ENCODE measurements at regions not wholly inside any gene's neighbourhood (a gene's known extent, or its start where the extent isn't known, plus 50 kb on each side); places are given as distances from the start of the nearest gene placed in this dataset.
A peak's percentile ranks its signal among the peaks of the same experiment; 100 is the strongest.
"Not testable (repeated sequence)": the region's sequence is repeated elsewhere in the genome, so short reads cannot be mapped to it uniquely, and the experiment has no call there.

DNA sequence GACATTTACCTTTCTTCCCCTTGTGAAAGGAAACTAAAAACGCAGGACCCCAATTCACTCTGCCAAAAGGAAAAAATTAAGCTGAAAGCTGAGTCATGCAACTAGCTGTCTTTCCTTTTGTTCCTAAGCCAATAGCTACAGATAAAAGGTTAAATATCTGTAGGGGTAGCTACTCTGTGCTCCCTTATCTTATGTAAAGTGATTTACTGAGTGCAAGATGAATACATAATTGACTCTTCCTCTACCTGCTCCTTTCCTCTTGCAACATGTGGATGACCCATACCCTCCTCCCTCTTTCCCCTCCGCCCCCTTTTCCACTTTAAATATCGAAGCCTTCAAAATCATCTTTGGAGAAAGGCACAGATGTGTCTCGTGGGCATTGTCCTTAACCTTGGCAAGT is 68.0 kb upstream of the ZNF157 start:
- no peak for ATAC-seq

DNA sequence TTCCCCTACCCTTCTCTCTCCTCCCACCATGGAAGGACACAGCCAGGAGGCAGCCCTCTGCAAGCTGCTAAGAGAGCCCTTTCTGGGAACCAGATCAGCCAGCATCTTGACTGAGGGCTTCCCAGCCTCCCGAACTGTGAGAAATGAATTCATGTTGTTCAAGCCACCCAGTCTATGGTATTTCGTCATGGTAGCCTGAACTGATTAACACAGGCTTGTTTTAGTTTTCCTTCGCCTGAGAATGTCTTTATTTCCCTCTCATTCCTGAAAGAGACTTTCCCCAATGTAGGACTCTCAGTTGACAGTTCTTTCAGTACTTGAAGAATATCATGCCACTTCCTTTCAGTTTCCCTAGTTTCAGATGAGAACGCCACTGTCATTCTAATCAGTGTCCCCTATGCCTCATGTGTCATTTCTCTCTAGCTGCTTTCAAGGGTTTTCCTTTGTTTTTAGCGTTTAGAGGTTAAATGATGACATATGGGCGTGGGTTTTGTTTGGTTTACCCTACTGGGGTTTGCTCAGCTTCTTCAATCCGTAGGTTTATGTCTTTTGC is 63.8 kb upstream of the ZNF157 start:
- ATAC-seq, result not testable (repeated sequence)

DNA sequence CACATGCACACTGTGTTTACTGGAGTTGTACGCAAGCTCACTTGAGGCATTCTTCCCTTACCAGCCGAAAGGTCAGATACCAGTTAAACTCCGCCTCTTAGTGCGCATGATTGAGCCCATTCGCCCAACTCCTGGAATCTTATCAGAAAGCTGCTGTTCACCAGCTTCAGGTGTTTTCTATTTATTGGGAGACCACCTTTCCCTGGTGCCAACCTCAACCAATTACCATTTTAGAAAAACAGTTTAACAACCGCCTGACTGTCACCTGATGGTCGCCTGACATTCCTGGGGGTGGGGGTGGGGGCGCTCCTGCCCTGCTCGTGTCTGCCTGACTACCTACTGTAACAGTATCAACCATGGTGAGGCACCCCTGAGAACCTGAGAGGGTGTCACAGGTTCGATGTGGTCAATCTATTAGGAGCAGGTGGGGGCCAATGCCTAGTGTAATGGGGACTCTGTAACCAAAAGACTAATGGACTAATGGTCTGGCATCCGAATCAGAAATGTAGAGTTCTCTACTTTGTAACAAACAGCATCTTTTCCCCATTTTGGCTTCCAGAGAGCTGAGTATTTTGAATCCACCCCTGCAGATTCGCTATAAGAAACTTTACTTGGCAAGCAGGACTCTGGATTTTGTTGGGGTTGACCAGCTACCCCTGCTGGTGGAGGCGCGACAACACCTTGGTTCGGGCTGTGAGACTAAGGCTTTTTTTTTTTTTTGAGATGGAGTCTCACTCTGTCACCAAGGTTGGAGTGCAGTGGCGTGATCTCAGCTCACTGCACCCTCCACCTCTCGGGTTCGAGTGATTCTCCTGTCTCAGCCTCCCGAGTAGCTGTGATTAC is 58.2 kb upstream of the ZNF157 start:
- ATAC-seq, result peak; percentile 41 to 56

DNA sequence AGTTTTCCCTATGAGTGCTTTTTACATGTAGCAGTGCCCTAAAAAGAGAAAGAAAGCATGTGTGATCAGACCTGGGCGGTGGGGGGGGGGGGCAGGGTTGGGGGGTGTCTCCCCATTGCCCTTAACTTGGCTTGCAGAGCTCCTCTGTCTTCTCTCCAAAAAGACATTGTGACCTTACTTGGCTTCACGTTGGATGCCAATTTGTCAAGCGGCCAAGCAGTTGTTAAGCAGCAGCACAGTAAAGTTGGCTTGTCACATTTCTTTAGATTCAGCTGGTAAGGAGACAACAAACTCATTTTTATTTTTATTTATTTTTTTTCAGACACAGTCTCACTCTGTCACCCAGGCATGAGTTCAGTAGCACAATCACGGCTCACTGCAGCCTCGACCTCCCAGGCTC is 57.3 kb upstream of the ZNF157 start:
- no peak for ATAC-seq

DNA sequence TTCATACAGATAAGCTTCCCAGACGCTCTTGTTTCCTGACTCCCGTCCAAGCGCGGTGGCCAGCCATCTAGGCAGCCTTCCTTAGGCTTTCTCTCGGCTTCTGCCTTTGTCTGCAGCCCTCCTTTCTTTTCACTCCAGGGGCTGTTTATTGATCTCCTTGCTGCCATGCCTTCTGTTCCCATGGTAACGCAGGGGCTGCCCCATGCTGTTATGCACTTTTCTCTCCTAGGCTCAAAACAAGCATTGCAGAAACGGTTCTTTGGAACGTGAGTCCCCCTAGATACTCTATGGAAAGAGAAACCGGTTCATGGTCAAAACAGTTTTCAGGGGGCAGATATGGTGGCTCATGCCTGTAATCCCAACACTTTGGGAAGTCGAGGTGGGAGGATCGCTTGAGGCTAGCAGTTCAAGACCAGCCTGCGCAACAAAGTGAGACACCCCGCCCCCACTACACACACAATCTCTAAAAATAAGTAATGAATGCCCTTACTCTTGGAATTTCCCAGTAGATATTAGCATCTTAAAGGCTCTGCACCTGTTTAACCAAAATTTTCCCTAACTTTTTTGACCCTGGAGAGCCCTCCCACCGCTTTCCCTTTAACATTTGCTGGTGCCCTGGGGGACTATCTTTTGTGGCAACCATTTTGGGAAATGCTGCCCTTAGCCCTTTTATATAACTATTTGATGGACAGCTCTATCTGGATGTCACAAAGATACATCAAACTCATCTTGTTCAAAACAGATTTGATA is 53.9 kb upstream of the ZNF157 start:
- ATAC-seq, result no peak
